Epithelial cell of proximal tubule (primary cell): ENCODE measurements at regions not wholly inside any gene's neighbourhood (a gene's known extent, or its start where the extent isn't known, plus 50 kb on each side); places are given as distances from the start of the nearest gene placed in this dataset.

Experiments
- DNase-seq: peaks from one replicate; pipeline ENCODE4 v3.0.0-alpha.2; 2011; ENCODE audit warnings: low read depth
- H3K4me3 ChIP-seq: 2 replicates; pipeline ENCODE4 v1.5.1; 2011; ENCODE audit warnings: low read depth, mild to moderate bottlenecking, low read length
- CTCF ChIP-seq: conservative IDR thresholded peaks from 2 replicates; pipeline ENCODE4 v1.5.1; 2012; ENCODE audit warnings: low read depth, mild to moderate bottlenecking, low read length

DNA sequence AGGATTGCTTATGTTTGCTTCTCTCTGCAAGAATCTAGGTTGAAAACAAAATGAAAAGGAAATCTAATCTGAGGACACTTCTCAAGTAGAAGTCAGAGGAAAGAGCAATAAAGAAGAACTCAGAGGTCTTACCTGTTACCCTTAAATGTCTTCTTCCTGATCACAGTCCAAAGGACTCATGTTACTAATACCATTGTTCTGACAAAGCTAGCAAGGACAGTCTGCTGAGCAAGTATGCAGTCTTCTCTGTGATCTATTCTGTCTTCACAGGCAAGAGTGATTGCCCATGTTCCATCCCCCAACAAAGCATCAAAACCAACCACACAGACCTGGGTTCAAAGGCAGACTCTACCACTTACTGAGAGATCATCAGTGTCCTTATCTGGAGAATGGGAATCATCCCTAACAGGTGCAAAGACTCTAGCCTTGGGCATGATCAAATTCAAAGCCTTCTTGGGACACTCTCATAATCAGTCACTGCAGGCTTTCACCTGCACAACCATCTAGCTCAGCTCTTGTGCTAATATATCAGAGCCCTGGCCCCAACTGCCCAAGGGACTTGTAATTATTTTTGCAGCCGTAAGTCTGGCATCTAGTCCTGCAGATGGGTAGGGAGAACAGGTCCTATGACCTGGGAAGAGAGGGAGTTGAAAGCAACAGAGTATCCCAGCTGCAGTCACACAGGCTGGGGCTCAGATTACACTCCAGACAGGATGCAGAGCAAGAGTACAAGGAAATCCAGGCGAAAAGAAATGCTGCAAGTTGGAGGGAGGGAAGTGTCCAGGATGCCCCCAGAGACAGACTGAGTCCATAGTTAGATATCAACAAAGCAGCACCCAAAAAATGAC, 97.9 kb upstream of the NUDT4 start:
- DNase-seq, result no peak
- TF ChIP-seq CTCF, result no peak
- no peak overlapping the region for H3K4me3 ChIP-seq

- H3K4me3 ChIP-seq, result no peak overlapping the region
- no peak for TF ChIP-seq CTCF
- DNase-seq, result no peak
These were observed 90.6 kb upstream of the NUDT4 start for GRCh38 chr12:93287149-93287548.

DNA sequence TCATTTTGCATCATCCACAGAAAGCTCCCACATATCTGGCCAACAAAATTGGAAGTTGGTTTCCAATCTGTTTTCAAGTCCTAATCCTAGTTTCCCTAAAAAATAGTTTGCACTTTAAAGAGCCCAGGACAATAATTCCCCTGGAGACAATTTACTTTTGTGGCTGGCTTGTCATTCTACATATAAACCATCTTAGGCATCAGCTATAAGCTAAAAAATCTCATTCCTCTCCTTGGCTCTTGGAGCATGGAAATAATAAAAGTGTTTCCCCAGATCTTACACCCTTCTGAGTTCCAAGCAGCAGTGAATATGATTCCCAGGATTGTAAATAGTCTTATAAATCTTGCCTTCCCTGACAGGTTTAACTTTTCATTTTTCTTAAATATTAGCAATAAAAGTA, 89.1 kb upstream of the NUDT4 start:
- TF ChIP-seq CTCF, result no peak
- DNase-seq, result no peak

DNA sequence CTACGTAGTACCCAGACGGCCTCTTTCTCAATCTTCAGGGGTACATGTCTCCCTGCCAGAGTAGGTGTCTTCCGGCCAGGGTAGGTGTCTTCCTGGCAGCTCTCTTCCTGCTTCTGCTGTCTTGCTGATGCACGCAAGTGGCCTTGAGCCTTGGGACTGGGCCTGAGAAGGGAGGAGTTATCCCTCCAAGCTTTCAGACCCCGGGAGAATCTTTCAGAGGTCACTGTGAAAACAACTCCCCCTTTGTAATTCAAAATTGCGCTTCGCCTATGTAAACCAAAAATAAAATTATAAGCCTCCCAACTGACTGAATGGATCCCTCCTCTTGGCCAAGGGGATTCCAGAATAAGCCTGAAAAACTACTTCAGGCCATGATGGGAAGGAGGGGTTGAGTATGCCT, 87.3 kb upstream of the NUDT4 start:
- no peak for DNase-seq
- no peak for TF ChIP-seq CTCF
- no peak overlapping the region for H3K4me3 ChIP-seq

More for the DNA sequence above, 89.1 kb upstream of the NUDT4 start:
- H3K4me3 ChIP-seq, result no peak overlapping the region

GRCh38 chr12:93292213-93292612, 85.5 kb upstream of the NUDT4 start:
- DNase-seq, result no peak
- H3K4me3 ChIP-seq, result no peak overlapping the region
- no peak for TF ChIP-seq CTCF

GRCh38 chr12:93292731-93293566, 84.8 kb upstream of the NUDT4 start:
- no peak for TF ChIP-seq CTCF
- H3K4me3 ChIP-seq, result no peak overlapping the region
- DNase-seq, result peak; percentile 36
